GM10266 (cell line): ENCODE measurements at regions not wholly inside any gene's neighbourhood (a gene's known extent, or its start where the extent isn't known, plus 50 kb on each side); places are given as distances from the start of the nearest gene placed in this dataset.

Experiments
- DNase-seq: peaks from one replicate; pipeline ENCODE4 v3.0.0; 2012; ENCODE audit errors: extremely low spot score
- CTCF ChIP-seq: IDR thresholded peaks from 2 replicates; pipeline ENCODE4 v1.5.1; 2012; ENCODE audit warnings: mild to moderate bottlenecking, low read depth; ENCODE audit not compliant: control insufficient read depth, insufficient read depth; ENCODE audit errors: missing control alignments

GRCh38 chr10:109282510-109282909 is 640.8 kb downstream of the XPNPEP1 start:
- TF ChIP-seq CTCF: no peak

DNA sequence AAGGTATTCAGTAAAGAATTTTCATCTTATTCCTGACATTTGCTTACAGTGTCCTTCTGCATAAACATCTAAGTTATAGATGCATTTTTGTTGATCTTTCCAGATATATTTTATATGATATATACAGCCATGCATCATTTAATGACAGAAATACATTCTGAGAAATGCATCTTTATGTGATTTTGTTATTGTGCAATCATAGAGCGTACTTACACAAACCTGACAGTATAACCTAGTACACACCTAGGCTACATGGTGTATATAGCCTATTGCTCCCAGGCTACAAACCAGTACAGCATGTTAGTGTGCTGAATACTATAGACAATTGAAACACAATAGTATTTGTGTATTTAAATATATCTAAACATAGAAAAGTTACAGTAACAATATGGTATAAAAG is 642.0 kb downstream of the XPNPEP1 start:
- DNase-seq: no peak
- no peak for TF ChIP-seq CTCF

More at GRCh38 chr10:109282510-109282909, 640.8 kb downstream of the XPNPEP1 start:
- DNase-seq: no peak

DNA sequence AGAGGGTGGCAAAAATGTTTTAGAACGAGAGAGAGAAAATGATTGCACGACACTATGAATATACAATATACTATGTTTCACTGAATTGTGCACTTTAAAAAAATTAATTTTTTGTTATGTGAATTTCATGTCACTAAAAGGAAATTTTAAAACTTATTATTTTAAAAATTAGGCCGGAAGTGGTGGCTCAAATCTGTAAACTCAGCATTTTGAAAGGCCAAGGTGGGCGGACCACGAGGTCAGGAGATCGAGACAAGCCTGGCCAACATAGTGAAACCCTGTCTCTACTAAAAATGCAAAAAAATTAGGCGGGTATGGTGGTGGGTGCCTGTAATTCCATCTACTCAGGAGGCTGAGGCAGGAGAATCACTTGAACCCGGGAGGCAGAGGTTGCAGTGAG is 642.5 kb downstream of the XPNPEP1 start:
- no peak for DNase-seq
- no peak for TF ChIP-seq CTCF

DNA sequence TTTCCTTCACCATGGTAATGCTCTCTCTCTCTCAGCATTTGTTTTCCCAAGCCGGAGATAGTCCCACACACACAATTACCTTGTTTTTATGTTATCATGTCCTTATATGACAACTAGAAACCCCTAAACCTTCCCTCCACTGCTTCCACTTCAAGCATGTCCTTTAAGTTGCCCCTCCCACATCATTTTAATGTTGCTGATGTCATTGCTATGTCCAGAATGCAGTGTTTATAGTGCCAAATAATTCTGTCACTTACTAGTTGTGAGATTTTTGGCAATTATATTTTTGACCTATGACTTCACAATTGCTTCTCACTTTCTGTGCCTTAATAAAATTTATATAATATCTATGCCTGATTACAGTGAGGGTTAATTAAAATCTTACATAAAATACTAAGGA is 645.9 kb downstream of the XPNPEP1 start:
- DNase-seq: no peak
- TF ChIP-seq CTCF: no peak

GRCh38 chr10:109275960-109276359 is 647.4 kb downstream of the XPNPEP1 start:
- TF ChIP-seq CTCF: no peak

GRCh38 chr10:109274681-109275080 is 648.6 kb downstream of the XPNPEP1 start:
- DNase-seq: no peak
- no peak for TF ChIP-seq CTCF

More at GRCh38 chr10:109275960-109276359, 647.4 kb downstream of the XPNPEP1 start:
- no peak for DNase-seq

DNA sequence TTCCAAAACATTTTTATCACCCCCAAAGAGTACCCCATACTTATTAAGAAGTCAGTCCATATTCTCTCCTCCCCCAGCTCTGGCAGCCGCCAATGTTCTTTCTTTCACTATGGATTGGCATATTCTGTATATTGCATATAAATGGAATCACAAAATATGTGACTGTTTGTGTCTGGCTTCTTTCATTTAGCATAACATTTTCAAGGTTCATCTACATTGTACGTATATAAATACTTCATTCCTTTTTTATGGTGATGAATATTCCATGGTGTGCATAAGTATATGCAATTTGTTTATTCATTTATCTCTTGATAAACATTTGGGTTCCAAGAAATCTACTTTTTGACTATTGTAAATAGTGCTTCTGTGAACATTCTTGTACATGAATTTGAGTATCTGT is 653.1 kb downstream of the XPNPEP1 start:
- TF ChIP-seq CTCF: no peak
- DNase-seq: no peak
